Mucosa of descending colon (tissue), 3 donors: ENCODE measurements at regions not wholly inside any gene's neighbourhood (a gene's known extent, or its start where the extent isn't known, plus 50 kb on each side); places are given as distances from the start of the nearest gene placed in this dataset.
A peak's percentile ranks its signal among the peaks of the same experiment; 100 is the strongest.
"Not testable (repeated sequence)": the region's sequence is repeated elsewhere in the genome, so short reads cannot be mapped to it uniquely, and the experiment has no call there.

Experiments used
- ATAC-seq: fragments of 200-7000 bp; cut with Tn5 transposase; one replicate; pipeline ENCODE4 v1.9.1; 2020; ENCODE audit warnings: mild to moderate bottlenecking, moderate library complexity
- DNase-seq, 3 donors: peaks; one replicate each; pipeline ENCODE4 v3.0.0-alpha.2; 2020
- H3K36me3 ChIP-seq: fragments of 200-600 bp; one replicate; pipeline ENCODE4 v1.8.0; 2021; ENCODE audit warnings: low read depth, mild to moderate bottlenecking
- H3K4me1 ChIP-seq: fragments of 200-600 bp; one replicate; pipeline ENCODE4 v1.8.0; 2021; ENCODE audit warnings: low read depth, mild to moderate bottlenecking
- H3K4me3 ChIP-seq: fragments of 200-600 bp; one replicate; pipeline ENCODE4 v1.8.0; 2021; ENCODE audit warnings: mild to moderate bottlenecking
- H3K9me3 ChIP-seq: fragments of 200-600 bp; one replicate; pipeline ENCODE4 v1.8.0; 2021; ENCODE audit warnings: mild to moderate bottlenecking
- CTCF ChIP-seq: fragments of 200-600 bp; IDR thresholded peaks from one replicate; pipeline ENCODE4 v1.8.0; 2022; ENCODE audit warnings: antibody characterized with exemption, mild to moderate bottlenecking
- intact Hi-C, 2 donors: fragments of 100-400 bp; cut with DNase I in 1 of 2; cut with micrococcal nuclease in 1 of 2; formaldehyde crosslinking; loops; one replicate each; pipeline versions ENCODE4 v1.11.0 to v1.11.1; 2022; cut with DNase I, micrococcal nuclease
- donor health status: DM: no; HTN: no; CAD: no; lungs with moderate emphysema.
- donor health status: DM: no; HTN: no; CAD: no.
- donor health status: DM: no; HTN: yes; CAD: no.

DNA sequence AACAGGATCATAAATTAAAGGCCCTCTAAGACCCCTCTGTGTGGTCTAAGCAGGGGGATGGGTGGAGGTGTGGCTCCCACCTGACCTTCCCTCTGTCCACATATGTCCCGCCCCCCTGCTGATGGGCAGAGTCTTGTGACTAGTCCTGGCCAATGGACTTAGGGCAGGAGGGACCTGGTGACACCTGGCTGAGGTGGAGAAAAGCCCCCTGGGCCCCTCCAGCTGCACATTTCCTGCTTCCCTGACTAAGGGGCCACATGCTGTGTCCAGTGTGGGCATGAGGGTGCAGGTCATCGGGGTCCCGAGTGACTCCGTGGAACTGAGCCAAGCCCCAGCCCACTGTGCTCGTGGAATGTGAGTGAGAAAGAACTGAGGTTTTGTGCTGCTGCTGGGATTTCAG is 254.7 kb downstream of the ADGRD1 start:
- DNase-seq (peak in 1 of 3 donors; percentile 5), ATAC-seq (no peak)
- Histone ChIP-seq H3K4me3 (no peak overlapping the region), H3K9me3 (no peaks in the 10 kb centered on the region), H3K4me1 (no peaks in the 10 kb centered on the region), H3K36me3 (no peaks in the 10 kb centered on the region)
- no peak for TF ChIP-seq CTCF
- intact Hi-C loops = no loop called here

- no peaks in the 10 kb centered on the region for H3K4me1 ChIP-seq
- intact Hi-C loops = no loop called here
- TF ChIP-seq CTCF = no peak
- no peak overlapping the region for H3K4me3 ChIP-seq
- ATAC-seq = no peak
- peak in 1 of 3 donors; percentile 3 for DNase-seq
- H3K9me3 ChIP-seq = no peaks in the 10 kb centered on the region
- no peaks in the 10 kb centered on the region for H3K36me3 ChIP-seq
Measured at GRCh38 chr12:131209082-131210070, 255.7 kb downstream of the ADGRD1 start.

DNA sequence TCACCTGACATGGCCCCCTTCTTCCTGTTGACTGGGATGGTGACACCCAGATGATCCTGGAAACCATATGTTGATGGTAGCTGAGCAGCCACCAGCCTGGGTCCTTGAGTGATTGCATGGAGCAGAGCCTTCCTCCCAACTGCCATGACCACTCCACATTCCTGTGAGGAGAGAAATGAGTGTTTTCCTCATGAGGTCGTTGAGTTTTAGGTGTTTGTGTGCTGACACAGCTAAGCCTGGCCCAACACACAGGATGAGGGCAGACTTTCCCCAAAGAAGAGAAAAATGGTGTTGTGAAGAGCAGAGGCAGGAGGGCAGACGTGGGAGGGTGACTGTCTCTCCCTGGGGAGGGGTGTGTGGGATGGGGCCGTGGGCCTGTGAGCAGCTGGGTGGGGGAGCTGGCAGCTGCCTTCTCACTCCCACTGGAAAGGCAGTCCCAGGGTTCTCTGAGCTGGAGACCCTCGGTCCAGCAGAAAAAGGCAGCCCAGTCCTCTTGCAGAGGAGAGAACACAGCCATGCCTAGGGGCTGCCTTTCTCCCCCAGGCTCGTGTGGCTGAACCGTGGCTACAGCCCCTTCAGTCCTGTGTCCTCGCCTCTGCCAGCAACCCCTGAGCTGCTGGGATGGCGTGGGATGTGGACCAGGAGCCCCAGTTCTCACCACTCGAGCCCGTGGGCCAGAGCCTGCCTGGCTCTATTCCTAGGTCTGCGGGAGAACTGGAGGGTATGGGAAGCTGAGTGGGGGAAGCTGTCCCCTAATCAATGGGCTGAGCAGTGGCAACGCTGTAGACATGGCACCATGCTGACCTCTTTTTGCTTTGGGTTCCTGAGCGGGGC is 257.0 kb downstream of the ADGRD1 start:
- DNase-seq (peak in 1 of 3 donors; percentile 9), ATAC-seq (no peak)
- Histone ChIP-seq H3K36me3 (no peaks in the 10 kb centered on the region), H3K9me3 (no peaks in the 10 kb centered on the region), H3K4me3 (no peak overlapping the region), H3K4me1 (no peaks in the 10 kb centered on the region)
- no peak for TF ChIP-seq CTCF
- intact Hi-C loops = no loop called here

GRCh38 chr12:131211340-131211938 is 257.7 kb downstream of the ADGRD1 start:
- no peak for TF ChIP-seq CTCF
- no peak for ATAC-seq
- intact Hi-C loops = no loop called here
- no peaks in the 10 kb centered on the region for H3K4me1 ChIP-seq
- no peaks in the 10 kb centered on the region for H3K9me3 ChIP-seq
- no peaks in the 10 kb centered on the region for H3K36me3 ChIP-seq
- no peak for DNase-seq
- H3K4me3 ChIP-seq = no peak overlapping the region

DNA sequence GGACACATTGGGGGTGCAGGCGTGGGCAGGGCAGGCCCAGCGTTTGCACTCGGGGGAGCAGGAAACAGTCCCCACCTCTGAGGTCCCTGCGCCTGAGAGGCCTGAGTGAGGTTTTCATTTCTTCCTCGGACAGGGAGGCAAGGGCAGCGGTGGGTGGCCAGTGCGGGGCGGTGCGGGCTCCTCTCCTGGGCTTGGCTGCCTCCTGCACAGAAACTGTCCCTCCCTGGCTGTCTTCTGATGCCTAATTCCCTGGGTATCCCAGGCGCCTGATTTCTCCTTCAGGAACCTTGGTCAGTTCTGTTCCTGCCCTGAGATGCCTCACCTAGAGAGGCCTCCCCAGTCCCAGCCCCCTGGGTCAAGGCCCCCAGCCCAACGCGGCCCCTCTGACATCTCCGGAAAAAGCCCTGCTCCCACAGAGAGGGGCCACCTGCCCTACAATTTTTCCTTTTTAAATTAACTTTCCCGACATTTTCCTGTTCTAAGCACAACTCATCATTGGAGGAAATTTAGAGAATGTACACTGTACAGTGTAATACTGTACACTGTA is 260.3 kb downstream of the ADGRD1 start:
- H3K4me1 ChIP-seq = no peaks in the 10 kb centered on the region
- no peaks in the 10 kb centered on the region for H3K9me3 ChIP-seq
- no peak overlapping the region for H3K4me3 ChIP-seq
- intact Hi-C loops = no loop called here
- no peak for TF ChIP-seq CTCF
- no peaks in the 10 kb centered on the region for H3K36me3 ChIP-seq
- no peak for ATAC-seq
- DNase-seq = peak in 1 of 3 donors; percentile 12

- DNase-seq, intact Hi-C loops, H3K36me3 ChIP-seq, ATAC-seq, H3K4me3 ChIP-seq, H3K9me3 ChIP-seq, H3K4me1 ChIP-seq: not testable (repeated sequence)
Measured at GRCh38 chr12:131214936-131215335, 261.2 kb downstream of the ADGRD1 start.

GRCh38 chr12:131216587-131216986 is 262.9 kb downstream of the ADGRD1 start:
- H3K36me3 ChIP-seq, H3K4me3 ChIP-seq, intact Hi-C loops, H3K4me1 ChIP-seq, DNase-seq, H3K9me3 ChIP-seq, ATAC-seq: not testable (repeated sequence)
